Occipital lobe (tissue), 1 donor: ENCODE measurements at regions not wholly inside any gene's neighbourhood (a gene's known extent, or its start where the extent isn't known, plus 50 kb on each side); places are given as distances from the start of the nearest gene placed in this dataset.
"Not testable (repeated sequence)": the region's sequence is repeated elsewhere in the genome, so short reads cannot be mapped to it uniquely, and the experiment has no call there.

ENCODE experiments used
- DNase-seq: peaks from one replicate; lab custom pipeline; 2025; lab: John Stamatoyannopoulos, UW

- DNase-seq: no peak
Observed at GRCh38 chr17:70569128-70569527, 399.8 kb downstream of the KCNJ2 start.

- DNase-seq: no peak
Observed at GRCh38 chr17:70577456-70577855, 408.1 kb downstream of the KCNJ2 start.

- no peak for DNase-seq
Observed at GRCh38 chr17:70581459-70581858, 412.1 kb downstream of the KCNJ2 start.

GRCh38 chr17:70582777-70583176 lies 413.4 kb downstream of the KCNJ2 start:
- no peak for DNase-seq

GRCh38 chr17:70584255-70584654 lies 414.9 kb downstream of the KCNJ2 start:
- DNase-seq: no peak

- DNase-seq: no peak
Observed at GRCh38 chr17:70588003-70588402, 418.7 kb downstream of the KCNJ2 start.

- no peak for DNase-seq
Observed at GRCh38 chr17:70597774-70598173, 428.4 kb downstream of the KCNJ2 start.

- DNase-seq: no peak
Observed at GRCh38 chr17:70599198-70599597, 429.9 kb downstream of the KCNJ2 start.

GRCh38 chr17:70599945-70600344 lies 430.6 kb downstream of the KCNJ2 start:
- not testable (repeated sequence) for DNase-seq

- no peak for DNase-seq
Observed at GRCh38 chr17:70603226-70603625, 433.9 kb downstream of the KCNJ2 start.

GRCh38 chr17:70604854-70605253 lies 435.5 kb downstream of the KCNJ2 start:
- no peak for DNase-seq

- no peak for DNase-seq
Observed at GRCh38 chr17:70606086-70606485, 436.8 kb downstream of the KCNJ2 start.

- DNase-seq: no peak
Observed at GRCh38 chr17:70608193-70608592, 438.9 kb downstream of the KCNJ2 start.

- DNase-seq: no peak
Observed at GRCh38 chr17:70608957-70609356, 439.6 kb downstream of the KCNJ2 start.

- peak; percentile 51 for DNase-seq
Observed at GRCh38 chr17:70609566-70609965, 440.2 kb downstream of the KCNJ2 start.

- DNase-seq: no peak
Observed at GRCh38 chr17:70610161-70610560, 440.8 kb downstream of the KCNJ2 start.

GRCh38 chr17:70613681-70614080 lies 444.3 kb downstream of the KCNJ2 start:
- DNase-seq: no peak

- DNase-seq: no peak
Observed at GRCh38 chr17:70615831-70616230, 446.5 kb downstream of the KCNJ2 start.

- DNase-seq: no peak
Observed at GRCh38 chr17:70618641-70619040, 449.3 kb downstream of the KCNJ2 start.

GRCh38 chr17:70621566-70621965 lies 452.2 kb downstream of the KCNJ2 start:
- DNase-seq: no peak

- peak; percentile 55 for DNase-seq
Observed at GRCh38 chr17:70622368-70623260, 453.3 kb downstream of the KCNJ2 start.

- DNase-seq: no peak
Observed at GRCh38 chr17:70624211-70624610, 454.9 kb downstream of the KCNJ2 start.

GRCh38 chr17:70629902-70630301 lies 460.6 kb downstream of the KCNJ2 start:
- no peak for DNase-seq
